Uterus (tissue), 3 donors: ENCODE measurements at regions not wholly inside any gene's neighbourhood (a gene's known extent, or its start where the extent isn't known, plus 50 kb on each side); places are given as distances from the start of the nearest gene placed in this dataset.

ENCODE experiments used
- DNase-seq, 2 donors: peaks; one replicate each; pipeline ENCODE4 v3.0.0-alpha.2; 2019 to 2020
- H3K27ac ChIP-seq, 2 donors: fragments of 200-600 bp; sonication (generic); 1 replicate in 1 of 2; 2 replicates in 1 of 2; pipeline ENCODE4 v1.5.1; 2016 to 2018
- H3K27me3 ChIP-seq, 2 donors: fragments of 200-600 bp; sonication (generic); one replicate each; pipeline ENCODE4 v1.5.1; 2018 to 2019; ENCODE audit warnings: control low read depth in 1 of 2
- H3K36me3 ChIP-seq, 2 donors: fragments of 200-600 bp; sonication (generic); one replicate each; pipeline ENCODE4 v1.5.1; 2019; ENCODE audit warnings: control low read depth in 1 of 2
- H3K4me1 ChIP-seq, 2 donors: fragments of 200-600 bp; sonication (generic); one replicate each; pipeline ENCODE4 v1.5.1; 2018 to 2019; ENCODE audit warnings: control low read depth in 1 of 2
- H3K4me3 ChIP-seq, 2 donors: fragments of 200-600 bp; sonication (generic); 1 replicate in 1 of 2; 2 replicates in 1 of 2; pipeline ENCODE4 v1.5.1; 2018 to 2019; ENCODE audit warnings: mild to moderate bottlenecking in 1 of 2
- H3K9me3 ChIP-seq, 2 donors: fragments of 200-600 bp; sonication (generic); one replicate each; pipeline ENCODE4 v1.5.1; 2019; ENCODE audit warnings: control low read depth in 1 of 2
- CTCF ChIP-seq, 4 experiments: fragments of 200-600 bp in 2 of 4; fragments of 450-650 bp in 2 of 4; sonication (generic) in 2 of 4; IDR thresholded peaks; one replicate each; pipeline ENCODE4 v1.5.1; 2016 to 2019; ENCODE audit warnings: antibody characterized with exemption in 4 of 4, mild to moderate bottlenecking in 2 of 4, moderate library complexity in 1 of 4
- POLR2A ChIP-seq, 2 donors: fragments of 450-650 bp; IDR thresholded peaks; one replicate each; pipeline ENCODE4 v1.6.1; 2016; ENCODE audit warnings: antibody characterized with exemption in 2 of 2, mild to moderate bottlenecking in 1 of 2, moderate library complexity in 1 of 2
- intact Hi-C: fragments of 100-400 bp; cut with DNase I; formaldehyde crosslinking; loops from one replicate; pipeline ENCODE4 v1.15.1; 2023; ENCODE audit warnings: low total_unique reads
- donor health status: DM: yes; HTN: yes; CAD: no.

GRCh38 chr5:174197929-174198328, 152.4 kb downstream of the NSG2 start:
- Histone ChIP-seq H3K4me3 (no peak overlapping the region), H3K27ac (no peak overlapping the region), H3K9me3 (no peaks in the 10 kb centered on the region), H3K36me3 (no peaks in the 10 kb centered on the region), H3K4me1 (no peaks in the 10 kb centered on the region), H3K27me3 (no peaks in the 10 kb centered on the region)
- intact Hi-C loops = no loop called here
- TF ChIP-seq POLR2A (IDR thresholded peaks at IDR 0.05) (no peak), CTCF (IDR thresholded peaks at IDR 0.05) (no peak)
- no peak for DNase-seq

- Histone ChIP-seq H3K4me1 (no peaks in the 10 kb centered on the region), H3K4me3 (no peak overlapping the region), H3K27me3 (no peaks in the 10 kb centered on the region), H3K9me3 (no peaks in the 10 kb centered on the region), H3K36me3 (no peaks in the 10 kb centered on the region), H3K27ac (no peak overlapping the region)
- intact Hi-C loops = no loop called here
- TF ChIP-seq POLR2A (IDR thresholded peaks at IDR 0.05) = no peak
- no peak for TF ChIP-seq CTCF (IDR thresholded peaks at IDR 0.05)
- no peak for DNase-seq
Observed at GRCh38 chr5:174198541-174198940, 153.0 kb downstream of the NSG2 start.

GRCh38 chr5:174202996-174203395, 157.5 kb downstream of the NSG2 start:
- no peaks in the 10 kb centered on the region for H3K36me3 ChIP-seq
- H3K4me3 ChIP-seq = no peak overlapping the region
- no peaks in the 10 kb centered on the region for H3K4me1 ChIP-seq
- intact Hi-C loops = no loop called here
- H3K9me3 ChIP-seq = no peaks in the 10 kb centered on the region
- TF ChIP-seq POLR2A (IDR thresholded peaks at IDR 0.05) (no peak), CTCF (IDR thresholded peaks at IDR 0.05) (no peak)
- H3K27ac ChIP-seq = no peak overlapping the region
- DNase-seq = no peak
- no peaks in the 10 kb centered on the region for H3K27me3 ChIP-seq

GRCh38 chr5:174204535-174205313, 159.2 kb downstream of the NSG2 start:
- Histone ChIP-seq H3K4me1 (no peaks in the 10 kb centered on the region), H3K36me3 (no peaks in the 10 kb centered on the region), H3K27ac (no peak overlapping the region), H3K4me3 (no peak overlapping the region), H3K9me3 (no peaks in the 10 kb centered on the region), H3K27me3 (no peaks in the 10 kb centered on the region)
- DNase-seq = no peak
- intact Hi-C loops = no loop called here
- no peak for TF ChIP-seq CTCF (IDR thresholded peaks at IDR 0.05)
- no peak for TF ChIP-seq POLR2A (IDR thresholded peaks at IDR 0.05)

- no peaks in the 10 kb centered on the region for H3K4me1 ChIP-seq
- no peak overlapping the region for H3K27ac ChIP-seq
- no peak overlapping the region for H3K4me3 ChIP-seq
- no peaks in the 10 kb centered on the region for H3K27me3 ChIP-seq
- no peaks in the 10 kb centered on the region for H3K36me3 ChIP-seq
- no peak for DNase-seq
- TF ChIP-seq POLR2A (IDR thresholded peaks at IDR 0.05) (no peak), CTCF (IDR thresholded peaks at IDR 0.05) (no peak)
- H3K9me3 ChIP-seq = no peaks in the 10 kb centered on the region
- intact Hi-C loops = no loop called here
Observed at GRCh38 chr5:174205939-174206338, 160.4 kb downstream of the NSG2 start.
